GM18502 (cell line): ENCODE measurements at regions not wholly inside any gene's neighbourhood (a gene's known extent, or its start where the extent isn't known, plus 50 kb on each side); places are given as distances from the start of the nearest gene placed in this dataset.

Experiments
- ATAC-seq: cut with Tn5 transposase; IDR thresholded peaks from one replicate; pipeline ENCODE4 v1.9.1; 2021; ENCODE audit warnings: mild to moderate bottlenecking; ENCODE audit not compliant: unreplicated experiment, poor library complexity

- ATAC-seq: no peak
These were observed 624.4 kb downstream of the BRD1 start for GRCh38 chr22:49203091-49203858.

- ATAC-seq: no peak
These were observed 625.4 kb downstream of the BRD1 start for GRCh38 chr22:49202226-49202625.

GRCh38 chr22:49201046-49201970 lies 626.4 kb downstream of the BRD1 start:
- ATAC-seq: no peak

GRCh38 chr22:49199224-49199623 lies 628.4 kb downstream of the BRD1 start:
- no peak for ATAC-seq

GRCh38 chr22:49198705-49199084 lies 629.0 kb downstream of the BRD1 start:
- no peak for ATAC-seq

DNA sequence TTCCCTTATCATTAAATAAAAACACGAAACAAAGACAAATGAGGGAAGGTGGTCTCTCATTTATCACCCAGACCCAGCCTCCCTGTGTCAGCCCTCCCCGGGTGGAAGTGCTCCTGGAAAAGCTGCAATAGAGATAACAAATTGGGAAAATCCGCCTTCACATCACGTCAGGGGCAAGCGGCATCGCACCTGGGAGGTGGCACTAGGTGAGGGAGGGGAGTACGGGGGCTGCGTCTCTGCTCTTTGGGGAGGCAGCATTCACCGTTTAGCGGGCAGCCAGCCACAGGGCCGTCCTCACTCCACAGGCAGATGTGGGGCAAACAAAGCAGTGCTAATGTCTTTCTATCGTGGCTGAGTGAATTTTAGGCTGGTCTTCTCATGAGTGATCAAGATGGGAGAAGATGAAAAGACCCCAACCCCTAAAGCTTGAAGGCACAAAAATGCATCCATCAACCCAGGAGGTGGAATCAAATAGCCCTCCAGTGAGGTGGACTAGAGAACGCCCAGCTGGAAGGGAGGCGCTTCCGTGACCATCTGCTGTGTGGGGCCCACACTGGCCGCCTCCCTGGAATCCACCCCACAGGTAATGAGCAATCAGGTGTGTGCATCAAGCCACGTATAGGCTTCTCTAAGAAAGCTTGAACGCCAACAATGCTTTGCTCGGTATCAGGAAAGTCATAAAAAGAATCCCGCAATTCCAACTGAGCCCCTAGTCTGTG lies 629.5 kb downstream of the BRD1 start:
- ATAC-seq: no peak

DNA sequence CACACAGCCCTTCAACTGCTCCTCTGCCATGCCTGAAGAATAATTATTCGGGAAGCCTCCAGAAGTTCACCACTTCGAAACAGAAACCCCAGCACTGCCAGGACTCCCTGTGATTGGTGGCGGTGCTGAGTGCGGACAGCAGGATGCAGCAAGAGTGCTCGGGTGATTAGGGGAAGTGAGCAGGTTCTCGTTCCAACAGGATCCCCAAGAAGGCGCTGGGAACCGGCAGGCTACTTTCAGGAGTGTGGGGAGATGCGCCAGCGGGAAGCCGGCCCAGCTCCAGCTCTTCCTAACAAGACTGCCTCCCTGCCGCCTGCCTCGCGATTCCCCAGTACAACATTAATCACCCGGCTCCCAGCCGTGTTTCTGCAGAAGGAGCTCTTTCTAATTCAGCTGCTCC lies 630.2 kb downstream of the BRD1 start:
- ATAC-seq: no peak

DNA sequence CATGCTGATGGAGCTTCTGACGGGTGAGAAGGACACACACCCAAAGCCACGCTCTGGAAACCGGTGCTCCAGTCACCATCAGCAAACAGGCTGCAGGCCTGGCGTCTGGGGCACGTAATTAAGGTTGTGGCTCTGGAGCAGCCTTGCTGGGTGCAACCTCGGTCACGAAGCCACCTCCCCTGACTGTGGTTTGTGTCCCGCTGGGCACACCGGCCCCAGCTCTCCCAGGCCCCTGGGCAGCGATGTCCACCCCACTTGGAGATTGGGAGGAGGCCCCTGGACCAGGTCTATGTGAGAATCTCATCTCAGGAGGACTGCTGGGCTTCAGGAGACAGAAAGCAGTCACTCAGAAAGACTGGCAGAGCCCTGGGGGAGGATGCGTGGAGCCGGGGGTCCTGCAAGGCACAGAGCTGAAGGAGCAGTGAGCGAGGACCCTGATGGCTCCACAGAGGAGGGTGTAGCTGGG lies 631.6 kb downstream of the BRD1 start:
- ATAC-seq: no peak

DNA sequence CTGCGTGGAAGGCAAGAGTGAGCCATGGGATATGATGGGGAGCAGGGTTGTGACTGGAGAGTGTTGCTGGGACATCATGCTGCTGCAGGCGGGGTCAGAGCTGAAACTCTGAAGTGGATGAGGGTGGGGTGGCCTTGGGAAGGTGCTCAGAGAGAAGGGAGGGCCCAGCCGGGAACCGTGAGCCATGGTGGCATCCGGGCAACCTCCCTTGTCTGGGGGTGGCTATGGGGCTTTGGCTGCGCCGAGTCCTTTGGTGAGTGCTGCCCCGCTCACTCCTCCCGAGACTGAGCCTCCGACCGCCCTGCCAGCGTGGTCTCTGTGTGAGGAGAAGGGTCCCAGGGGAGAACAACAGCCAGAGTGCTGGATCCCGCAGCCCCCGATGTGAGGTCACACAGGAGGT lies 632.0 kb downstream of the BRD1 start:
- ATAC-seq: no peak

DNA sequence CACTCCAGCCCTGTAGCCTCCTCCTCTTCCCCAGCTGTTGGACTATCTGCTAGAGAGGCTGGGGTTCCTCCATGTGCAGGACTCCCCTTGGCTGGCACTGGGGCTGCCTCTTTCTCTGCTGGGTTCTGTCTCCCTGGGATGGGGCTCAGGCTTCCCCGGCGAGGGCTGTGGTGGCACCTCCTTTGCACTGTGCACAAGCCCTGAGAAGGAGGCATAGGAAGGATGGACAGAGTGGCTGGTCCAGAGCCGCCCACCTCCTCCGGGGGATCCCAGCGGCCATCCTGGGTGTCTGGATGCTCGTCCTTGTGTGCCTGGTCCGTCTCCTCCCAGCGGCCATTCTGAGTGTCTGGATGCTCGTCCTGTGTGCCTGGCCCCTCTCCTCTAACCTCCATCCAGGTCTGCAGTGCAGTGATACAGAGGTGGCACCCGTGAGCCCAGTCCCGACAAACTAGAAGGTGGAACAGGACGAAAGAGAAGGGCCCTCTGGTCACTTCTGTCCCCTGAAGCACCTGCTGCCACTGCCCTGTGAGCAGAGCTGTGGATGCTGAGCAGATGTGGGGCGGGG lies 633.7 kb downstream of the BRD1 start:
- no peak for ATAC-seq

DNA sequence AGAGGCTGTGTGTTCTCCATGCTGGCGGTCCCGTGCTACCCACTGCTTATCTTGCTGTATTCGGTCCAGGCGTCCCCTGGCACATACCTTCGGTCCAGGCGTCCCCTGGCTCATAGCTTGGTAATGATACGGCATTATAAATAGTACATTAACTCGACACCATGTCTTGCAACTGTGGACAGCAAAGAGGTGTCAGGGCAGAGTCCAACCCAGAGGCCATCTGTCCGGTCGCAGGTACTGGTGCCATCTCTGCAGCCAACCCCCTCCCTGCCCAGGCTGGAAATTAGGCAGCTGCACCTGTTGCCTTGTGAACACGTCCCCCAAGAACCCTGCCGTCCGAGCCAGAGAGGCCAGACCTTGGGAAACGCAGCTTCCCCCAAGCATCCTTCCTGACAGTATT lies 634.3 kb downstream of the BRD1 start:
- ATAC-seq: no peak

DNA sequence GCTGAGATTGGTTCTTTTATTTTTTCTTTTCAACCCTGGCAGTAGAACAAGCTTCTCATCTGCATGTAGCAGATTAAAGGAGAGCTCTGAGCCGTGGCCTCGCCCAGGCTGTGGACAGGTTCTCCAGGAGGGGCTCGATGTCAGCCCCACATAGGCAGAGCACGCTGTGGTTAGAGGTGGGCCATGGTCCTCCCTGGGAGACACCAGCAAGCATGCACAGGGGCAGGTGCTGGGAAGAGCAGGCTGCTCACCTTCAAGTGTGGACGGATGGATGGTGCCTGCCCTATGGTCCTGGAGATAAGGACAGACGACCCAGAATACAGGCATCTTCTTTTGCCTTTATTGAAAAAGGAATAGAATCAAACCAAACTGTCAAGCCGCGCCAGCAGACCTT lies 634.8 kb downstream of the BRD1 start:
- ATAC-seq: no peak

GRCh38 chr22:49192180-49192856 lies 635.4 kb downstream of the BRD1 start:
- ATAC-seq: no peak

GRCh38 chr22:49191506-49191980 lies 636.1 kb downstream of the BRD1 start:
- no peak for ATAC-seq

GRCh38 chr22:49190816-49191505 lies 636.7 kb downstream of the BRD1 start:
- ATAC-seq: no peak

DNA sequence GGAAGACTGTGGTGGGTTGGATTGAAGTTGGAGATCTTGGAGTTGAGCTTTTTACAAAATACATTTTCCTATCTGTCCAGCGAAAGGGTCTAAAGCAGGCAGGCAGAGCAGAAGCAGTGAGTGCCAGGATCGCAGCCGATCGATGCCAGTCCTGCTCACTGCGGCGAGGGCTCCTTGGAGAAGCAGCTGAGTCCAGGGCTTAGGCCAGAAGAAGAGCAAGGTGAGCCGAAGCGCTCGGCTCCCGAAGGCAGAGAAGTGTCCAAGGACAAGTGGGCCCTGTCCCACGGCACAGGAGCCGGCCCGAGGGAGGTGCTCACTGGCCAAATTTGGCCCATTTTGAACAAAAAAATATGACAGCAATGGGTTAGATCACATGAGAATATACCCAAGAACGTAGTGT lies 637.8 kb downstream of the BRD1 start:
- no peak for ATAC-seq

DNA sequence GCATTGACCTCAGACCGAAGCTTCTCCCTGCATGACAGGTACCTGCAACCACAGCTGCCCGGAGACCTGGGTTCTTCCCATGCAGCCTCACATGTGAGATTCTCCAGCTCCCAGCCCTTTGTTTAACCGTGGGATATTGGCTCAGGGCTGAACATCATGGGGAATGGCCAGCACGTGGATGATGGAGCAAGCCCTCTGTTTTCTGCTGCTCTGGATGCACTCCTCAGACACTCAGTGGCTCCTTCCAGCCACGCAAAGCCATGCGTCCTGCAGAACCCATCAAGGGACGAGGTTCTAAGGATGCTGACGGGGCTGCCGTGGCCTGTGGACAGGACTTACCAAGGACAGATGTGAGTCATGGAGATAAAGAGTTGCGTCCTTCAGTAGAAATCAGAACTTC lies 639.1 kb downstream of the BRD1 start:
- no peak for ATAC-seq

DNA sequence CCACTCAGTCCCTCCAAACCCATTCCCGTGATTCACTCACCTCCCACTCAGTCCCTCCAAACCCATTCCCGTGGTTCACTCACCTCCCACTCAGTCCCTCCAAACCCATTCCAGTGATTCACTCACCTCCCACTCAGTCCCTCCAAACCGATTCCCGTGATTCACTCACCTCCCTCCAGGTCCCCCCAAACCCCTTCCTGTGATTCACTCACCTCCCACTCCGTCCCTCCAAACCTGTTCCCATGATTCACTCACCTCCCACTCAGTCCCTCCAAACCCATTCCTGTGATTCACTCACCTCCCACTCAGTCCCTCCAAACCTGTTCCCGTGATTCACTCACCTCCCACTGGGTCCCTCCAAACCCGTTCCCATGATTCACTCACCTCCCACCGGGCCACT lies 639.6 kb downstream of the BRD1 start:
- ATAC-seq: no peak

- ATAC-seq: no peak
These were observed 640.9 kb downstream of the BRD1 start for GRCh38 chr22:49186762-49187161.
